ENCODE measurements at regions not wholly inside any gene's neighbourhood (a gene's known extent, or its start where the extent isn't known, plus 50 kb on each side); places are given as distances from the start of the nearest gene placed in this dataset.

- H3K36me3 Mint-ChIP-seq = no peaks in the 10 kb centered on the region
- H3K4me3 Mint-ChIP-seq = no peak overlapping the region
- ATAC-seq = no peak
- H3K27ac Mint-ChIP-seq = no peak overlapping the region
- H3K27me3 Mint-ChIP-seq = peaks cover 46% of the 10 kb centered on the region
- no peaks in the 10 kb centered on the region for H3K9me3 Mint-ChIP-seq
- no peaks in the 10 kb centered on the region for H3K4me1 Mint-ChIP-seq
Measured at GRCh38 chr9:135221576-135221950, 134.1 kb downstream of the OLFM1 start.

GRCh38 chr9:135221951-135222631 is 134.6 kb downstream of the OLFM1 start:
- no peaks in the 10 kb centered on the region for H3K9me3 Mint-ChIP-seq
- H3K27me3 Mint-ChIP-seq = peaks cover 44% of the 10 kb centered on the region
- no peak overlapping the region for H3K27ac Mint-ChIP-seq
- no peak overlapping the region for H3K4me3 Mint-ChIP-seq
- no peak for ATAC-seq
- H3K36me3 Mint-ChIP-seq = no peaks in the 10 kb centered on the region
- no peaks in the 10 kb centered on the region for H3K4me1 Mint-ChIP-seq

GRCh38 chr9:135222881-135223760 is 135.7 kb downstream of the OLFM1 start:
- H3K9me3 Mint-ChIP-seq = no peaks in the 10 kb centered on the region
- ATAC-seq = no peak
- H3K4me1 Mint-ChIP-seq = no peaks in the 10 kb centered on the region
- H3K27me3 Mint-ChIP-seq = peaks cover 34% of the 10 kb centered on the region
- no peak overlapping the region for H3K27ac Mint-ChIP-seq
- H3K4me3 Mint-ChIP-seq = no peak overlapping the region
- H3K36me3 Mint-ChIP-seq = no peaks in the 10 kb centered on the region

- Mint-ChIP-seq H3K4me1 (no peaks in the 10 kb centered on the region), H3K9me3 (no peaks in the 10 kb centered on the region), H3K4me3 (no peak overlapping the region), H3K27ac (no peak overlapping the region), H3K36me3 (no peaks in the 10 kb centered on the region), H3K27me3 (peaks cover 27% of the 10 kb centered on the region)
- ATAC-seq = no peak
Measured at GRCh38 chr9:135223831-135224230, 136.4 kb downstream of the OLFM1 start.

GRCh38 chr9:135224286-135224877 is 136.9 kb downstream of the OLFM1 start:
- H3K4me3 Mint-ChIP-seq = no peak overlapping the region

GRCh38 chr9:135224921-135225541 is 137.6 kb downstream of the OLFM1 start:
- ATAC-seq = no peak
- Mint-ChIP-seq H3K4me1 (no peaks in the 10 kb centered on the region), H3K9me3 (no peaks in the 10 kb centered on the region), H3K27me3 (peaks cover 23% of the 10 kb centered on the region), H3K36me3 (no peaks in the 10 kb centered on the region), H3K4me3 (no peak overlapping the region), H3K27ac (no peak overlapping the region)

More at GRCh38 chr9:135224286-135224877, 136.9 kb downstream of the OLFM1 start:
- no peak for ATAC-seq
- Mint-ChIP-seq H3K27me3 (peaks cover 23% of the 10 kb centered on the region), H3K9me3 (no peaks in the 10 kb centered on the region), H3K4me1 (no peaks in the 10 kb centered on the region), H3K27ac (no peak overlapping the region), H3K36me3 (no peaks in the 10 kb centered on the region)

GRCh38 chr9:135225619-135226228 is 138.3 kb downstream of the OLFM1 start:
- no peak overlapping the region for H3K4me3 Mint-ChIP-seq
- no peak overlapping the region for H3K27ac Mint-ChIP-seq
- peaks cover 23% of the 10 kb centered on the region for H3K27me3 Mint-ChIP-seq
- no peaks in the 10 kb centered on the region for H3K36me3 Mint-ChIP-seq
- no peaks in the 10 kb centered on the region for H3K9me3 Mint-ChIP-seq
- no peaks in the 10 kb centered on the region for H3K4me1 Mint-ChIP-seq
- no peak for ATAC-seq

GRCh38 chr9:135226369-135227050 is 139.0 kb downstream of the OLFM1 start:
- no peaks in the 10 kb centered on the region for H3K9me3 Mint-ChIP-seq
- no peak overlapping the region for H3K27ac Mint-ChIP-seq
- H3K4me3 Mint-ChIP-seq = no peak overlapping the region

GRCh38 chr9:135227641-135228251 is 140.3 kb downstream of the OLFM1 start:
- H3K9me3 Mint-ChIP-seq = no peaks in the 10 kb centered on the region
- no peaks in the 10 kb centered on the region for H3K4me1 Mint-ChIP-seq
- no peak overlapping the region for H3K4me3 Mint-ChIP-seq
- H3K27me3 Mint-ChIP-seq = peaks cover 27% of the 10 kb centered on the region
- H3K36me3 Mint-ChIP-seq = no peaks in the 10 kb centered on the region
- no peak overlapping the region for H3K27ac Mint-ChIP-seq
- ATAC-seq = no peak

More at GRCh38 chr9:135226369-135227050, 139.0 kb downstream of the OLFM1 start:
- Mint-ChIP-seq H3K4me1 (no peaks in the 10 kb centered on the region), H3K36me3 (no peaks in the 10 kb centered on the region), H3K27me3 (peaks cover 23% of the 10 kb centered on the region)
- no peak for ATAC-seq

GRCh38 chr9:135228345-135228982 is 141.0 kb downstream of the OLFM1 start:
- no peaks in the 10 kb centered on the region for H3K36me3 Mint-ChIP-seq
- H3K4me1 Mint-ChIP-seq = no peaks in the 10 kb centered on the region
- no peak overlapping the region for H3K4me3 Mint-ChIP-seq
- no peak for ATAC-seq
- no peak overlapping the region for H3K27ac Mint-ChIP-seq
- no peaks in the 10 kb centered on the region for H3K9me3 Mint-ChIP-seq
- H3K27me3 Mint-ChIP-seq = peaks cover 27% of the 10 kb centered on the region

- no peaks in the 10 kb centered on the region for H3K36me3 Mint-ChIP-seq
Measured at GRCh38 chr9:135228983-135229625, 141.6 kb downstream of the OLFM1 start.

GRCh38 chr9:135229701-135230385 is 142.4 kb downstream of the OLFM1 start:
- no peaks in the 10 kb centered on the region for H3K36me3 Mint-ChIP-seq
- H3K9me3 Mint-ChIP-seq = peaks cover 2% of the 10 kb centered on the region
- ATAC-seq = no peak
- H3K4me1 Mint-ChIP-seq = no peaks in the 10 kb centered on the region
- H3K27me3 Mint-ChIP-seq = peaks cover 27% of the 10 kb centered on the region
- no peak overlapping the region for H3K27ac Mint-ChIP-seq
- H3K4me3 Mint-ChIP-seq = no peak overlapping the region

More at GRCh38 chr9:135228983-135229625, 141.6 kb downstream of the OLFM1 start:
- Mint-ChIP-seq H3K27ac (no peak overlapping the region), H3K27me3 (peaks cover 27% of the 10 kb centered on the region), H3K4me3 (no peak overlapping the region), H3K9me3 (no peaks in the 10 kb centered on the region), H3K4me1 (no peaks in the 10 kb centered on the region)
- no peak for ATAC-seq

- no peaks in the 10 kb centered on the region for H3K4me1 Mint-ChIP-seq
- ATAC-seq = no peak
- H3K9me3 Mint-ChIP-seq = peaks cover 2% of the 10 kb centered on the region
- H3K36me3 Mint-ChIP-seq = no peaks in the 10 kb centered on the region
- H3K27me3 Mint-ChIP-seq = peaks cover 27% of the 10 kb centered on the region
- H3K4me3 Mint-ChIP-seq = no peak overlapping the region
- no peak overlapping the region for H3K27ac Mint-ChIP-seq
Measured at GRCh38 chr9:135230386-135230765, 142.9 kb downstream of the OLFM1 start.
